ENCODE measurements at regions not wholly inside any gene's neighbourhood (a gene's known extent, or its start where the extent isn't known, plus 50 kb on each side); places are given as distances from the start of the nearest gene placed in this dataset.

GRCh38 chr12:114823724-114824123 is 139.7 kb upstream of the TBX3 start:
- TF ChIP-seq CTCF (IDR thresholded peaks at IDR 0.05; ENCODE audit: low read depth, low read length, missing input control) (no peak), ZBTB33 (IDR thresholded peaks at IDR 0.05) (no peak), MAX (IDR thresholded peaks at IDR 0.05) (no peak)

Data from liver (tissue), 2 donors.